Upper lobe of left lung (tissue), 4 donors: ENCODE measurements at regions not wholly inside any gene's neighbourhood (a gene's known extent, or its start where the extent isn't known, plus 50 kb on each side); places are given as distances from the start of the nearest gene placed in this dataset.

Experiments
- CTCF ChIP-seq, 6 experiments: fragments of 450-650 bp in 4 of 6; fragments of 200-600 bp in 2 of 6; sonication (generic) in 2 of 6; IDR thresholded peaks; one replicate each; pipeline ENCODE4 v1.5.1; 2016 to 2019; ENCODE audit warnings: antibody characterized with exemption in 6 of 6
- EP300 ChIP-seq, 4 donors: sonication (generic); formaldehyde crosslinking; IDR thresholded peaks; one replicate each; pipeline ENCODE4 v1.5.1; 2017; ENCODE audit warnings: antibody characterized with exemption in 4 of 4, control low read depth in 2 of 4
- POLR2A ChIP-seq, 4 donors: fragments of 450-650 bp; IDR thresholded peaks; one replicate each; pipeline ENCODE4 v1.5.1; 2016 to 2017; ENCODE audit warnings: antibody characterized with exemption in 4 of 4, mild to moderate bottlenecking in 2 of 4

- no peak for TF ChIP-seq CTCF (IDR thresholded peaks at IDR 0.05)
- no peak for TF ChIP-seq POLR2A (IDR thresholded peaks at IDR 0.05)
- no peak for TF ChIP-seq EP300 (IDR thresholded peaks at IDR 0.05)
These were observed 597.6 kb downstream of the SQOR start for GRCh38 chr15:46232471-46232870.
